ENCODE measurements at regions not wholly inside any gene's neighbourhood (a gene's known extent, or its start where the extent isn't known, plus 50 kb on each side); places are given as distances from the start of the nearest gene placed in this dataset.
"Not testable (repeated sequence)": the region's sequence is repeated elsewhere in the genome, so short reads cannot be mapped to it uniquely, and the experiment has no call there.

DNA sequence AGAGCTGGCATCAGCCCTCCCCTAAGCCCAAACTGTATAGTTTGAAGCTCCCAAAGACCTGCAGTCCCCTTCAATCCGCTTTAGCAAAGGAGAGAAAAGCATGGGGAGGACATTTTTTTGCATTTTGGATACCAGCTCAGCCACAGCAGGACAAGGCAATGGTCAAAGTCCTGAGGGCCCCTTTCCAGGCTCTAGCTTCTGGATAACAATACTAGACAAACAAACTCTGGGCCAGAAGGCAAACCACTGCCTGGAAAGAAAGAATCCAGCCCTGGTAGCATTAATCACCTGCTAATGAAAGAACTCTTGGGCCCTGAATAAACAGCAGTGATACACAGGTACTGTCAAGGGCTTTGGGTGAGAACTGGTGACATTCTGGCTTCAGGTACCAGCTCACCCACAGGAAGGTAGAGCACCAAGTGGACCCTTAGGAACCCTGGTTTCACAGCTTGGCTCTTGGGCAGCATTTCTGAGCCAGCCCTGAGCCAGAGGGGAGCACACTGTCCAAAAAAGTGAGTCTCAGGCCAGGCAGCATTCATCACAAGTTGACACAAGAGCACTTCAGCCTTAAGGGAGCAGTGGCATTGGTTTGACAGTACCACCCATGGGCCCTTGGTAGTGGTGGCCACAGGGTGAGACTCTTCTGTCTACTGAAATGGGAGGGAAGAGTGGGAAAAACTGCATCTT lies 62.5 kb downstream of the SPIN3 start:
- Histone ChIP-seq H3K9me3 (ENCODE audit: insufficient read depth, low read length) (peaks cover 13% of the 10 kb centered on the region; the same call in 1 of the 2 replicates), H3K36me3 (ENCODE audit: insufficient read depth, insufficient read length, low read length) (no peaks in the 10 kb centered on the region), H3K9ac (ENCODE audit: insufficient read length, low read depth) (no peak overlapping the region), H3K27me3 (ENCODE audit: insufficient read depth, insufficient read length) (no peaks in the 10 kb centered on the region), H3K4me3 (ENCODE audit: insufficient read length, low read depth) (no peak overlapping the region), H3K4me1 (ENCODE audit: insufficient read depth, insufficient read length) (no peaks in the 10 kb centered on the region)
- TF ChIP-seq YY1 (IDR thresholded peaks at IDR 0.05; ENCODE audit: insufficient read depth, insufficient read length) = no peak
- TF ChIP-seq ZNF274 (IDR thresholded peaks at IDR 0.05; ENCODE audit: low read depth, low read length) = no peak
- no peak for TF ChIP-seq SUZ12 (IDR thresholded peaks at IDR 0.05; ENCODE audit: extremely low read depth, insufficient read depth, insufficient read length)
- DNase-seq (ENCODE audit: low read depth, low spot score) = no peak

- Histone ChIP-seq H3K4me1 (ENCODE audit: insufficient read depth, insufficient read length) (no peaks in the 10 kb centered on the region), H3K9ac (ENCODE audit: insufficient read length, low read depth) (no peak overlapping the region), H3K4me3 (ENCODE audit: insufficient read length, low read depth) (no peak overlapping the region), H3K9me3 (ENCODE audit: insufficient read depth, low read length) (peaks cover 13% of the 10 kb centered on the region; the same call in 1 of the 2 replicates), H3K27me3 (ENCODE audit: insufficient read depth, insufficient read length) (no peaks in the 10 kb centered on the region), H3K36me3 (ENCODE audit: insufficient read depth, insufficient read length, low read length) (no peaks in the 10 kb centered on the region)
- TF ChIP-seq YY1 (IDR thresholded peaks at IDR 0.05; ENCODE audit: insufficient read depth, insufficient read length) (no peak), SUZ12 (IDR thresholded peaks at IDR 0.05; ENCODE audit: extremely low read depth, insufficient read depth, insufficient read length) (no peak), ZNF274 (IDR thresholded peaks at IDR 0.05; ENCODE audit: low read depth, low read length) (no peak)
- DNase-seq (ENCODE audit: low read depth, low spot score) = no peak
Observed at GRCh38 chrX:56932106-56932505, 63.2 kb downstream of the SPIN3 start.

GRCh38 chrX:56928546-56928945 lies 66.8 kb downstream of the SPIN3 start:
- H3K27me3 ChIP-seq (ENCODE audit: insufficient read depth, insufficient read length) = no peaks in the 10 kb centered on the region
- no peaks in the 10 kb centered on the region for H3K4me1 ChIP-seq (ENCODE audit: insufficient read depth, insufficient read length)
- DNase-seq (ENCODE audit: low read depth, low spot score) = no peak
- no peaks in the 10 kb centered on the region for H3K36me3 ChIP-seq (ENCODE audit: insufficient read depth, insufficient read length, low read length)
- H3K9me3 ChIP-seq (ENCODE audit: insufficient read depth, low read length) = no peaks in the 10 kb centered on the region; the same call in 1 of the 2 replicates
- TF ChIP-seq SUZ12 (IDR thresholded peaks at IDR 0.05; ENCODE audit: extremely low read depth, insufficient read depth, insufficient read length) (no peak), ZNF274 (IDR thresholded peaks at IDR 0.05; ENCODE audit: low read depth, low read length) (no peak), YY1 (IDR thresholded peaks at IDR 0.05; ENCODE audit: insufficient read depth, insufficient read length) (no peak)
- H3K4me3 ChIP-seq (ENCODE audit: insufficient read length, low read depth) = no peak overlapping the region
- no peak overlapping the region for H3K9ac ChIP-seq (ENCODE audit: insufficient read length, low read depth)

GRCh38 chrX:56920998-56921348 lies 74.4 kb downstream of the SPIN3 start:
- not testable (repeated sequence) for H3K27me3 ChIP-seq (ENCODE audit: insufficient read depth, insufficient read length); H3K4me1 ChIP-seq (ENCODE audit: insufficient read depth, insufficient read length); H3K9ac ChIP-seq (ENCODE audit: insufficient read length, low read depth); H3K36me3 ChIP-seq (ENCODE audit: insufficient read depth, insufficient read length, low read length); H3K9me3 ChIP-seq (ENCODE audit: insufficient read depth, low read length); DNase-seq (ENCODE audit: low read depth, low spot score); H3K4me3 ChIP-seq (ENCODE audit: insufficient read length, low read depth)

DNA sequence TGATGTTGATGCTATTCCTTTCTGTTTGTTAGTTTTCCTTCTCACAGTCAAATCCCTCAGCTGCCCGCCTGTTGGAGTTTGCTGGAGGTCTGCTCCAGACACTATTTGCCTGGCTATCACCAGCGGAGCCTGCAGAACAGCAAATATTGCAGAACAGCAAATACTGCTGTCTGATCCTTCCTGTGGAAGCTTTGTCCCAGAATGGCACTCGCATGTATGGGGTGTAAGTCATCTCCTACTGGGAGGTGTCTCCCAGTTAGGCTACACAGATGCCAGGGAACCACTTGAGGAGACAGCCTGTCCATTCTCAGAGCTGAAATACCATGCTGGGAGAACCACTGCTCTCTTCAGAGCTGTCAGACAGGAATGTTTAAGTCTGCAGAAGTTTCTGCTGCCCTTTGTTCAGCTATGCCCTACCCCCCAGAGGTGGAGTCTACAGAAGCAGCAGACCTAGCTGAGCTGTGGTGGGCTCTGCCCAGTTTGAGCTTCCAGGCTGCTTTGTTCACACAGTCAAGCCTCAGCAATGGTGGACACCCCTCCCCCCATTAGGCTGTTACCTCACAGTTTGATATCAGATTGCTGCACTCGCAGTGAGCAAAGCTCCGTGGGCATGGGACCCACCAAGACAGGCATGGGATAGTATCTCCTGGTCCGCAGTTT lies 74.9 kb downstream of the SPIN3 start:
- no peak for TF ChIP-seq ZNF274 (IDR thresholded peaks at IDR 0.05; ENCODE audit: low read depth, low read length)
- TF ChIP-seq YY1 (IDR thresholded peaks at IDR 0.05; ENCODE audit: insufficient read depth, insufficient read length) = no peak
- TF ChIP-seq SUZ12 (IDR thresholded peaks at IDR 0.05; ENCODE audit: extremely low read depth, insufficient read depth, insufficient read length) = no peak
- Histone ChIP-seq H3K9me3 (ENCODE audit: insufficient read depth, low read length) (no peaks in the 10 kb centered on the region; the same call in 1 of the 2 replicates), H3K36me3 (ENCODE audit: insufficient read depth, insufficient read length, low read length) (no peaks in the 10 kb centered on the region), H3K27me3 (ENCODE audit: insufficient read depth, insufficient read length) (no peaks in the 10 kb centered on the region), H3K4me3 (ENCODE audit: insufficient read length, low read depth) (no peak overlapping the region), H3K4me1 (ENCODE audit: insufficient read depth, insufficient read length) (no peaks in the 10 kb centered on the region), H3K9ac (ENCODE audit: insufficient read length, low read depth) (no peak overlapping the region)
- peak; percentile 18 for DNase-seq (ENCODE audit: low read depth, low spot score)

DNA sequence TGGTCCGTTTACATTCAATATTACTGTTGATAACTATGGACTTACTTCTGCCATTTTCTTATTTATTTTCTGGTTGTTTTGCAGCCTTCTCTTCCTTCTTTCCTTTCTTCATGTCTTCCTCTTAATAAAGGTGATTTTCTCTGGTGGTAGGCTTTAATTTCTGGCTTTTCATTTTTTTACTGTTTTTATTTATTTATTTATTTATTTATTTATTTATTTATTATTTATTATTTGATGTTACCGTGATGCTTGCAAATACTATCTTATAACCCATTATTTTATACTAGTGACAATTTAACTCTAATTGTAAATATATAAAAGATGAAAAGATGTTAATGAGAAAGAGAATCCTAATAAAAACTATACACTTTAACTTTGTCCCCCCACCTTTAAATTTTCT lies 112.8 kb downstream of the SPIN3 start:
- Histone ChIP-seq H3K27me3 (ENCODE audit: insufficient read depth, insufficient read length) (no peaks in the 10 kb centered on the region), H3K9me3 (ENCODE audit: insufficient read depth, low read length) (no peaks in the 10 kb centered on the region), H3K4me3 (ENCODE audit: insufficient read length, low read depth) (no peak overlapping the region), H3K4me1 (ENCODE audit: insufficient read depth, insufficient read length) (no peaks in the 10 kb centered on the region), H3K9ac (ENCODE audit: insufficient read length, low read depth) (no peak overlapping the region), H3K36me3 (ENCODE audit: insufficient read depth, insufficient read length, low read length) (no peaks in the 10 kb centered on the region)
- no peak for TF ChIP-seq YY1 (IDR thresholded peaks at IDR 0.05; ENCODE audit: insufficient read depth, insufficient read length)
- TF ChIP-seq ZNF274 (IDR thresholded peaks at IDR 0.05; ENCODE audit: low read depth, low read length) = no peak
- TF ChIP-seq SUZ12 (IDR thresholded peaks at IDR 0.05; ENCODE audit: extremely low read depth, insufficient read depth, insufficient read length) = no peak
- DNase-seq (ENCODE audit: low read depth, low spot score) = no peak

Data from NT2/D1 (cell line).